ENCODE measurements at regions not wholly inside any gene's neighbourhood (a gene's known extent, or its start where the extent isn't known, plus 50 kb on each side); places are given as distances from the start of the nearest gene placed in this dataset.

GRCh38 chr20:62545271-62545670, 69.5 kb upstream of the GATA5 start:
- no peak for DNase-seq (ENCODE audit: low read depth in 2 of 2)

GRCh38 chr20:62545901-62546525, 70.2 kb upstream of the GATA5 start:
- no peak for DNase-seq (ENCODE audit: low read depth in 2 of 2)

- DNase-seq (ENCODE audit: low read depth in 2 of 2) = no peak
These were observed 70.8 kb upstream of the GATA5 start for GRCh38 chr20:62546606-62547005.

- no peak for DNase-seq (ENCODE audit: low read depth in 2 of 2)
These were observed 71.6 kb upstream of the GATA5 start for GRCh38 chr20:62547364-62547763.

GRCh38 chr20:62548471-62548870, 72.7 kb upstream of the GATA5 start:
- no peak for DNase-seq (ENCODE audit: low read depth in 2 of 2)

GRCh38 chr20:62549029-62549428, 73.2 kb upstream of the GATA5 start:
- no peak for DNase-seq (ENCODE audit: low read depth in 2 of 2)

- no peak for DNase-seq (ENCODE audit: low read depth in 2 of 2)
These were observed 73.8 kb upstream of the GATA5 start for GRCh38 chr20:62549499-62550086.

GRCh38 chr20:62550087-62550632, 74.4 kb upstream of the GATA5 start:
- DNase-seq (ENCODE audit: low read depth in 2 of 2) = no peak

GRCh38 chr20:62551407-62552323, 75.9 kb upstream of the GATA5 start:
- DNase-seq (ENCODE audit: low read depth in 2 of 2) = no peak

GRCh38 chr20:62552613-62553012, 76.8 kb upstream of the GATA5 start:
- no peak for DNase-seq (ENCODE audit: low read depth in 2 of 2)

- no peak for DNase-seq (ENCODE audit: low read depth in 2 of 2)
These were observed 77.5 kb upstream of the GATA5 start for GRCh38 chr20:62553136-62553837.

- no peak for DNase-seq (ENCODE audit: low read depth in 2 of 2)
These were observed 78.0 kb upstream of the GATA5 start for GRCh38 chr20:62553838-62554161.

GRCh38 chr20:62554214-62554897, 78.6 kb upstream of the GATA5 start:
- DNase-seq (ENCODE audit: low read depth in 2 of 2) = no peak

- DNase-seq (ENCODE audit: low read depth in 2 of 2) = no peak
These were observed 79.3 kb upstream of the GATA5 start for GRCh38 chr20:62554898-62555641.

GRCh38 chr20:62555642-62556420, 80.0 kb upstream of the GATA5 start:
- no peak for DNase-seq (ENCODE audit: low read depth in 2 of 2)

GRCh38 chr20:62557462-62557861, 81.7 kb upstream of the GATA5 start:
- DNase-seq (ENCODE audit: low read depth in 2 of 2) = no peak

- no peak for DNase-seq (ENCODE audit: low read depth in 2 of 2)
These were observed 82.2 kb upstream of the GATA5 start for GRCh38 chr20:62557999-62558408.

GRCh38 chr20:62558779-62559178, 83.0 kb upstream of the GATA5 start:
- no peak for DNase-seq (ENCODE audit: low read depth in 2 of 2)

GRCh38 chr20:62560162-62560561, 82.1 kb upstream of the SLCO4A1 start:
- DNase-seq (ENCODE audit: low read depth in 2 of 2) = no peak

- DNase-seq (ENCODE audit: low read depth in 2 of 2) = no peak
These were observed 81.1 kb upstream of the SLCO4A1 start for GRCh38 chr20:62561182-62561581.

Data from stimulated activated CD8-positive, alpha-beta memory T cell treated with anti-CD3 and anti-CD28 coated beads, Interleukin-15, amount 100 ng/mL, for 48 hours (primary cell).